PC-3 (cell line): ENCODE measurements at regions not wholly inside any gene's neighbourhood (a gene's known extent, or its start where the extent isn't known, plus 50 kb on each side); places are given as distances from the start of the nearest gene placed in this dataset.
"Not testable (repeated sequence)": the region's sequence is repeated elsewhere in the genome, so short reads cannot be mapped to it uniquely, and the experiment has no call there.

Experiments used
- ATAC-seq: fragments of 200-7000 bp; cut with Tn5 transposase; 2 replicates; pipeline ENCODE4 v1.9.1; 2020; ENCODE audit warnings: mild to moderate bottlenecking, moderate library complexity
- BruUV-seq: library from RNA; stranded (reverse); fragments of 400-500 nt; replicated peaks from 2 replicates; lab custom pipeline; 2021; lab: Mats Ljungman, UMichigan
- CTCF ChIA-PET: fragments of 300-600 bp; sonication (Branson Sonifier 250); formaldehyde crosslinking; loops from one replicate; lab custom pipeline; 2022; ENCODE audit warnings: antibody characterized with exemption; lab: Charles Lee
- POLR2A ChIA-PET: fragments of 300-600 bp; sonication (Branson Sonifier 250); formaldehyde crosslinking; loops from one replicate; lab custom pipeline; 2022; ENCODE audit warnings: antibody characterized with exemption; ENCODE audit not compliant: unreplicated experiment; lab: Charles Lee
- DNase-seq: peaks from one replicate; pipeline ENCODE4 v3.0.0-alpha.2; 2015
- H2AFZ ChIP-seq: fragments of 300-600 bp; sonication (generic); 2 replicates; pipeline ENCODE4 v1.6.0; 2016; ENCODE audit warnings: antibody characterized with exemption, low read length
- H3F3A ChIP-seq: fragments of 300-600 bp; sonication (generic); one replicate; pipeline ENCODE4 v1.6.0; 2017; ENCODE audit warnings: antibody characterized with exemption, low read length, control low read depth, mild to moderate bottlenecking; ENCODE audit not compliant: unreplicated experiment
- H3K27ac ChIP-seq: fragments of 300-600 bp; sonication (generic); 2 replicates; pipeline ENCODE4 v1.5.1; 2016; ENCODE audit warnings: mild to moderate bottlenecking, low read length
- H3K27me3 ChIP-seq: fragments of 300-600 bp; sonication (generic); 2 replicates; pipeline ENCODE4 v1.6.1; 2016; ENCODE audit warnings: low read length, mixed read lengths
- H3K36me3 ChIP-seq: fragments of 300-600 bp; sonication (generic); 2 replicates; pipeline ENCODE4 v1.6.1; 2016; ENCODE audit warnings: low read depth, mixed run types, low read length, mixed read lengths
- H3K4me1 ChIP-seq: fragments of 300-600 bp; sonication (generic); 2 replicates; pipeline ENCODE4 v1.5.1; 2016; ENCODE audit warnings: low read length; ENCODE audit not compliant: insufficient read depth
- H3K4me2 ChIP-seq: fragments of 300-600 bp; sonication (generic); 2 replicates; pipeline ENCODE4 v1.6.0; 2016; ENCODE audit warnings: low read length
- H3K4me3 ChIP-seq: fragments of 300-600 bp; sonication (generic); 2 replicates; pipeline ENCODE4 v1.5.1; 2016; ENCODE audit warnings: mild to moderate bottlenecking, low read length, mixed read lengths
- H3K79me2 ChIP-seq: fragments of 300-600 bp; sonication (generic); 2 replicates; pipeline ENCODE4 v1.6.1; 2017; ENCODE audit warnings: low read length, mixed read lengths
- H3K9ac ChIP-seq: fragments of 300-600 bp; sonication (generic); 2 replicates; pipeline ENCODE4 v1.6.0; 2016; ENCODE audit warnings: mild to moderate bottlenecking, low read length
- H3K9me2 ChIP-seq: fragments of 300-600 bp; sonication (generic); replicated peaks from 2 replicates; pipeline ENCODE4 v1.6.1; 2016; ENCODE audit warnings: mixed run types, low read length, mixed read lengths
- H3K9me3 ChIP-seq: fragments of 300-600 bp; sonication (generic); 2 replicates; pipeline ENCODE4 v1.6.1; 2016; ENCODE audit warnings: low read length, mixed read lengths
- H4K20me1 ChIP-seq: fragments of 300-600 bp; sonication (generic); 2 replicates; pipeline ENCODE4 v1.6.1; 2016; ENCODE audit warnings: low read length, mixed read lengths
- CTCF ChIP-seq: fragments of 300-600 bp; sonication (generic); conservative IDR thresholded peaks from 2 replicates; pipeline ENCODE4 v1.5.1; 2017; ENCODE audit warnings: antibody characterized with exemption, low read depth, mild to moderate bottlenecking, low read length
- EZH2 ChIP-seq: fragments of 300-600 bp; sonication (generic); IDR thresholded peaks from one replicate; pipeline ENCODE4 v1.6.1; 2017; ENCODE audit warnings: antibody characterized with exemption, mild to moderate bottlenecking, low read length; ENCODE audit not compliant: unreplicated experiment
- EZH2phosphoT487 ChIP-seq: fragments of 300-600 bp; sonication (generic); IDR thresholded peaks from 2 replicates; pipeline ENCODE4 v1.6.1; 2018; ENCODE audit warnings: mild to moderate bottlenecking, antibody characterized with exemption, low read length, borderline replicate concordance
- intact Hi-C: fragments of 100-400 bp; cut with micrococcal nuclease; formaldehyde crosslinking; loops from 2 replicates; pipeline ENCODE4 v1.9.0; 2023

DNA sequence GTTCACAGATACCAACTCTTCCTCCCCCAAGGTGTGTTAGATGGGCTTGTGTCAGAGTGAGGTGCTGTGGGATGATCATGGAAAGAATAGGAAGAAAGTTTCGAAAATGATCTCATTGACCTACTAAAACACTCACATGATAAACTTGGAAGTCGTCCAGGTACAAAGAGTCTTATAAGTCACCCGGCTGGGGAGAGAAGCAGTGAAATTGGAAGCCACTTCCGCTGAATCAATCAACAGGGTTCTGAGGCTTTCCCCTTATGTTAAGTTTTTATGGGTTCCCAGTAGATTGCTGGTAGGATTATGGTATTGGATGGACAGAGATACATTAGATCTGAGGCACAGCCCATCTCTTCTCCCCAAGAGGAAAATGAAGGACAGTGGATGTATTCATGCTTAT is 218.8 kb upstream of the MSX2 start:
- ChIA-PET CTCF (no interaction called here), POLR2A (no interaction called here)
- ATAC-seq (no peak), DNase-seq (peak; percentile 82)
- Histone ChIP-seq H3K9ac (peak overlapping the region; percentile 73; the same call in 1 of the 2 replicates), H2AFZ (no peak overlapping the region), H4K20me1 (no peaks in the 10 kb centered on the region), H3K9me2 (no peaks in the 10 kb centered on the region), H3K27ac (peak overlapping the region; percentile 98), H3K4me2 (peak overlapping the region; percentile 81), H3K4me1 (peaks cover 33% of the 10 kb centered on the region), H3K36me3 (no peaks in the 10 kb centered on the region), H3K27me3 (no peaks in the 10 kb centered on the region), H3K79me2 (no peaks in the 10 kb centered on the region), H3K4me3 (no peak overlapping the region), H3F3A (peaks cover 7% of the 10 kb centered on the region), H3K9me3 (no peaks in the 10 kb centered on the region)
- BruUV-seq: no TSS peak
- intact Hi-C loops: no loop called here
- TF ChIP-seq CTCF: no peak
- no peak for TF ChIP-seq EZH2
- TF ChIP-seq EZH2phosphoT487: no peak

GRCh38 chr5:174510782-174511453 is 213.5 kb upstream of the MSX2 start:
- POLR2A ChIA-PET: not testable (repeated sequence)

DNA sequence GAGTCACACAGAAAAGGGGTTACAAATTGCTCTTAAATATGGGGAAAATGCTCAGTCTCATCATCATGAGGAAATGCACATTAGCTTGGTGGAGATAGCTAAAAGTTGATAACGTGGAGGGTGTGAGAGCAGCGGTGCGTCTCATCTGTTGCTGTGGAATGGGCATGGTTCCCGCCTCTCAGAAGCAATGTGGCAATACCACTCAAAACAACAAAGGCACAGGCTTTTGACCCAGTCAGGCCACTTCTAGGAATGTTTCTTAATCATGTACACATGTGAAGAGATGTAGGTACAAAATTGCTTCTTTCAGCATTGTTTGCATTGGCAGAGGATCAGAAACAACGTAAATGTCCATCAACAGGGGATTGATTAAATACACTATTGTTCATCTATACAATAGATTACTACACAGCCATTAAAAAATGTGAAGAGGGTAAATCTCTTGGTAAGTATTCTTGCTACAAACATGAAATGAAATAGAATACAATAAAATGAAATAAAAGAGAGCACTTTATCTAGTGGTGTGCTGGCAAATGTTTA is 212.6 kb upstream of the MSX2 start:
- Histone ChIP-seq H3K4me2 (no peak overlapping the region), H3K4me3 (no peak overlapping the region), H3K4me1 (no peaks in the 10 kb centered on the region), H3K27ac (no peak overlapping the region), H3K9me2 (no peaks in the 10 kb centered on the region), H3K36me3 (no peaks in the 10 kb centered on the region), H3K27me3 (no peaks in the 10 kb centered on the region), H4K20me1 (no peaks in the 10 kb centered on the region), H2AFZ (no peak overlapping the region), H3F3A (no peaks in the 10 kb centered on the region), H3K9me3 (no peaks in the 10 kb centered on the region), H3K79me2 (no peaks in the 10 kb centered on the region), H3K9ac (no peak overlapping the region)
- ChIA-PET CTCF (no interaction called here), POLR2A (no interaction called here)
- TF ChIP-seq CTCF: no peak
- no peak for TF ChIP-seq EZH2phosphoT487
- no peak for TF ChIP-seq EZH2
- no peak for DNase-seq
- no TSS peak for BruUV-seq
- intact Hi-C loops: no loop called here
- no peak for ATAC-seq

More at GRCh38 chr5:174510782-174511453, 213.5 kb upstream of the MSX2 start:
- H3K9ac ChIP-seq, H3K27me3 ChIP-seq, H4K20me1 ChIP-seq, BruUV-seq, CTCF ChIA-PET, intact Hi-C loops, H3K79me2 ChIP-seq, H3F3A ChIP-seq, H3K4me1 ChIP-seq, H2AFZ ChIP-seq, H3K4me2 ChIP-seq, DNase-seq, H3K9me3 ChIP-seq, H3K9me2 ChIP-seq, H3K27ac ChIP-seq, H3K36me3 ChIP-seq, ATAC-seq, H3K4me3 ChIP-seq: not testable (repeated sequence)
